NCI-H526 (cell line): ENCODE measurements at regions not wholly inside any gene's neighbourhood (a gene's known extent, or its start where the extent isn't known, plus 50 kb on each side); places are given as distances from the start of the nearest gene placed in this dataset.

ENCODE experiments used
- DNase-seq, 2 experiments: peaks; one replicate each; lab custom pipeline; 2025; lab: John Stamatoyannopoulos, UW

GRCh38 chr22:49111085-49111484, 716.6 kb downstream of the BRD1 start:
- DNase-seq = no peak

DNA sequence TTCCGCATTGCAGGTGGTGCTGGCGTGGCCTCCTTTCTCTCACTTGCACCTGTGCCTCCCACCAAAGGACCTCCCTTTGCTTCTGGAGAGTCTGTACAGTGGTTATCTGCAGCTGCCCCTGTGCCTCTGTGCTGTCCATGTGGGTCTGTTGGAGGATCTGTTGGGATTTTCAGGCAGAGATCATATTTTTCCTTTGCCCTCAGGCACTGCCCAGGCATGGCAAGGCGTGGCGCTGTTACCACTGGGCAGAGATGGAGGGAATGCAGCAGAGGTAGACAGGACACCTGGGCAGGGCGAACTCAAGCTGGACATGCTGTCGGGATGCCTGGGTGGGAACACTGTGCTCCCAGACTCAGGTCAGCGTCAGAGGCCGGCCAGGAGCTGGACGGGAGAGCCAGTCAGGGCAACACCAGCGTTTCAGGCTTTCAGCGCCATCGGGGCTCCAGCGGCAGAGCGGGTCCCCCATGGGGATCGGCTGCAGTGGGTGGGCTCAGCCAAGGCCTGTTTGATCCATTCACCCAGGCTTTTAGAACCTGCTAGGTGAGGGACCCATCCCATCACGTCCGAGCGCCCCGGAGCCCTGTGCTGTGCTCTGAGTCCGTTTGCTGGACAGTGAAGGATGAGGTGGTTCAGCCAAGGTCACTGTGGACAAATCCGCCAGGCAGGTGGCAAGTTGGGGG, 718.9 kb downstream of the BRD1 start:
- DNase-seq = no peak

- no peak for DNase-seq
Observed at GRCh38 chr22:49107961-49108530, 719.6 kb downstream of the BRD1 start.

DNA sequence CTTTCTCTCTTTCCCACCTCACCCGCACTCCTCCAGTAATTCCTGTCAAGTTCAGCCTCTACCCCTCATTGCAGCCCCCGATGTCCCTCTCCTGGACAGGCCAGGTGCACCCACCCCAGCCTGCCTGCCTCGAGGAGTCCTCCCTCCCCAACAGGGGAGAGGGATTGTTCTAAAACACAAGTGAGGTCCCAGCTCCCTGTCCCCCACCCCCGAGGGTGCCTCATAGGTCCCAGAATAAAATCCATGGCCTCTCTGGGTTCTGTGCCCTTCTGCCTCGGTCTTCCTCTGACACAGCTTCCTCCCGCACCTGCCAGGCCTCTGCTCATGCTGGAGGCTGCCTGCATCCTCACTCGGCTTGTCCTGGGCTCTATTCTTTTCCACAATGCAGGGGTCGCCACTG, 720.1 kb downstream of the BRD1 start:
- DNase-seq = no peak

- no peak for DNase-seq
Observed at GRCh38 chr22:49106842-49107152, 720.9 kb downstream of the BRD1 start.

- no peak for DNase-seq
Observed at GRCh38 chr22:49106096-49106841, 721.4 kb downstream of the BRD1 start.

- DNase-seq = no peak
Observed at GRCh38 chr22:49104434-49104833, 723.2 kb downstream of the BRD1 start.

DNA sequence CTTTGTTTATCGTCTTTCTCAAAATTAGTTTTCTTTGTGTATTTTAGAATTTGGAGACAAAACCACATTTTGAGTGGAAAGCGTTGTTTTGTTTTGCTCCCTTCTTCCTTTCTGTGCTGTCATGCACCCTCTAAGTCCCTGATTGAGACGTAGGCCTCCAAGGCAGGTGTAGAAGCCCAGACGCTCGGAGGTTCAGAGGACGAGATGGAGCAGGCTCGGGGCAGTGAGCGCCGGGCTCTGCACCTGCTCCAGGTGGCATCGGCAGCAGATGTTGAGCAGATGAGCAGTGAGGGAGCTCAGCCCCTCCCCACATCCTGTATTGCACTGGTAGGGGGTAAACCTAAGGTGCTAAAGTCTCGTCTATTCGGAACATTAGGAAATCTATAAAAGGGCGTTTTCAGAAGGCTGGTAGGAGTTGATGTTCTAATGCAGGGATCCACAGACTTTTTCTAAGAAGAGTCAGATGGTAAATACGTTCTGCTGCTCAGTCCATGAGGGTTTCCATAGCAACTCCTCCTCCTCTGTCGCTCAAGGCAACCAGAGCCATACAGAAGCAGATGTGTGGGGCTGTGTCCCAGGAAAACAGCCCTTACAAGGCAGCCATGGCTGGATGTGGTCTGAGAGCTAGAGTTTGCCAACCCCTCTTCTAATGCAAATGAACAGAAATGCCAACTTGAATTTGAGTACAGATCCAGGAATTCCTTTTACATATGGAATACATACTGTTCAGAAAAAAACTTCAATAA, 724.2 kb downstream of the BRD1 start:
- DNase-seq = no peak

GRCh38 chr22:49102367-49102766, 725.3 kb downstream of the BRD1 start:
- no peak for DNase-seq

GRCh38 chr22:49101873-49102272, 725.8 kb downstream of the BRD1 start:
- no peak for DNase-seq

DNA sequence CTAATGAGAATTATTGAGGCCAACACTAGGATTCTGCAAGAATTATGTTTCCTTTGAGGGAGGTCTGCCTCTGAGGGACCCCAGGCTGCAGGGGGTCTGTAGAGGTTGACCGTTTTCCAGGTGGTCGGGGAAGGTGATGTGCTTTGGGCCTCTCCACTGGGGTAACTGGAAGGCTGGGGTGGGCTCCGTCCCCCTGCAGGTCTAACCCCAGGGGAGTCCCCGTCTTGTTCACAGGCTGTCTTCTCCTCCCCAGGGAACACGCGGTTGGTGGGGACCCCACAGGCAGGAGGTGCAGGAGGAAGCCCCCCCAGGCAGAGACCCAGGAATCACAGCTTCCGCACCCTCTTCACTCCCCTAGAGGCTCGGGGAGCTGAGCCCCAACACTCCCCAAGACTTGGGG, 726.4 kb downstream of the BRD1 start:
- no peak for DNase-seq

DNA sequence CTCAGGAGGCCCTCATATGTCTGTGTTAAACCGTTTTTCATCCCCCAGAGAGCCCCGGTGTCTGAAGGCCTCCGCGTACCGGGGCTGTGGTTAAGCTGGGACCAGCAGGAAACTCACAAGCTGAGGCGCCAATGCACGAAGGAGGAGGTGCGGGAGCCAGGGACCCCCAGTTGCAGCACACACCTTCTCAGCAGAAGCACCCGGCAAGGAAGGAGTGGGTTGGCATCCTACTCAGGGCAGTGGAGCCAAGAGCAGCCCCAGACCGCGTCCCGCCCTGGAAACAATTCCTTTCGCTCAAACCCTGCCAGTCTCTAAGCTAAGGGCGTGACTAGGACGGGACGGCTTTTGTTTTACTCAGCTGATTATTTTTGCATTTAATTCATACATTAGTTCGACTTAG, 726.9 kb downstream of the BRD1 start:
- no peak for DNase-seq

DNA sequence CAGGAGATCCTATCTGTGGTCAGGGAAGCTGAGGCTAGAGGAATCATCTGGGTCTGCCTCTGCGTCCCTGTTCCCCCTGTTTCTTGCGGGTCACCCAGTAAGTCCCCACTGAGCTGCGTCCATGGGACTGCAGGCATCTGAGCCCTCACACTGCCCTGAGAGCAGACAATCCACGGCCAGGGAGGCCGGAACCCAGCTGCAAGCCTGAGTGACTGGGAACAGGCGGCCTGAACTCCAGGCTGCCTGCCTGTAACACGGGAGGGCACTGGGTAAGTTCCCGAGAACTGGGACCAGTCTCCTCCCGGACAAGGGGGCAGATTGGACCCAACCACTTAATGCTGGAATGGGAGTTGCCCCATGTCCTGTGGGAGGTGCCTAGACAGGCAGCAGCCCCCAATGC, 727.4 kb downstream of the BRD1 start:
- DNase-seq = no peak

DNA sequence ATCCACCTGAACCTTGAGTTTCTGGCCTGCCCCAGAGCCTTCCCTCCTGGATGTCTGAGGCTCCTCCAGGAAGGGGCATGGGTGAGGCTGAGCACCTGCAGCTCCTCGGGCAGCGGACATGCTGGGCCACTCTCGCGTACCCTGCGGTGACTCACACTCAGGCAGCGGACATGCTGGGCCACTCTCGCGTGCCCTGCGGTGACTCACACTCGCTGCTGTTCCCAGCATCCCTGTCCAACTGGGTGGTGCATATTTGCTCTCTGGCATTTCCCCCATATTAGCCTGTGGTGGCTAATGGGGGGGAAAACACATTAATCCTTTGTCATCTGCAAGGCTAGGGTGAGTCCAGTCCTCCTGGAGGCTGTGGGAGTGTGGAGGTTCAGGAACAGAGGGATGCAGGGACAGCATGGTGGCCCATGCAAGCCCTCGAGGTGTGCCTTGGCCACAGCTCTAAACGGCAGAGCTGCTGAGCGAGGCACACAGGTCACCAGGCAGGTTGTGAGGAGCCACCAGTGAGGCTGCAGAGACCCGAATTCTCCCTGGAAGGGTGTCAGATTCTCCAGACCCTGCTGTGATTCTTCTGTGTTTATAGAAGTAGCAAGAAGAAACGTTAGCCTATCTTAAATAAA, 728.1 kb downstream of the BRD1 start:
- DNase-seq = no peak

DNA sequence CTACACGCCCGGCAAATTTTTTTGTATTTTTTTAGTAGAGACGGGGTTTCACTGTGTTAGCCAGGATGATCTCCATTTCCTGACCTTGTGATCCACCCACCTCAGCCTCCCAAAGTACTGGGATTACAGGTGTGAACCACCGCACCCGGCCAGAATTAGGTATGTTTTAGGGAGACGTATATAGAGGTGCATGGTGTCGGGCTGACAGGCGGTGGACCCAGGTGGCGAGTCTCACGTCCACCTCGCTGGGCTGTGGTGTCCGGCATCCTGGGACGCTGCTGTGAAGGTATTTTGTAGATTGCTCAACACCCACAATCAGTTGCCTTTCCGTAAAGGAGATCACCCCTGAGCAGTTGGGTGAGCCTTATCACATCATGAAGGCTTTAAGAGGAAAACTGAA, 728.6 kb downstream of the BRD1 start:
- DNase-seq = no peak

- no peak for DNase-seq
Observed at GRCh38 chr22:49097966-49098365, 729.7 kb downstream of the BRD1 start.

DNA sequence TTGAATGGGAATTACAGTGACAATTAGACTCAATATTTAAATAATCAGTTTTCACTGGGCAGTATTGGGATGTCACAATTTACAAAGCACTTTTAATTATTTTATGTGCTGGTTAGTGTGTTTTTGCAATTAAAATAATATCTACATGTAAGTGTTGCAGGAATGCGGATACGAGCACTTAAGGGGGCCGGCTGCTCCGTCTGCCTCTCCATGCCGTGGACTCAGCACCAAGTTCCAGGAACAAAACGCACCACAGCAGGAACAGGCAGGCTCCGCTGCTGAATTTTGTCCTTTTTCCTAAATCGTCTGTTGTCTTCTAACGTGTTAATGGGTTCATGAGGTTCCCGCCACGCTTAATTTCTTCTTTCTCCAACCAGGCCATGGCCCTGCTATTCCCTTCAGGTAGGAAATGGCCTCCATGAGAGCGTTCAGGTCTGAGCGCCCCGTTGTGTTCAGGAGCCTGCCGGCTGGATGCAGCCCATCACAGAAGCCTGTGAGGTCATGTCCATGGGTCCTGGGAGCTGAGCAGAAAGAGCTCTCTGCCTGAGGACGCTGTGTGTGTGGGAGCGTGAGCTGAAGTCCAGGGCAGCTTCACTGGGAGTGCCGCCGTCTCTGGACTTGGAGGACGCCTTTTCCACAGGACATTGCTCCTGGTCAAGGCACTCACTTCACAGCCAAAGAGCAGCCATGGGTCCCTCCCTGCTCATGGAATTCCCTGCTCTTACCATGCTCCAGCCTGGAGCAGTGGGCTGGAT, 730.3 kb downstream of the BRD1 start:
- no peak for DNase-seq

DNA sequence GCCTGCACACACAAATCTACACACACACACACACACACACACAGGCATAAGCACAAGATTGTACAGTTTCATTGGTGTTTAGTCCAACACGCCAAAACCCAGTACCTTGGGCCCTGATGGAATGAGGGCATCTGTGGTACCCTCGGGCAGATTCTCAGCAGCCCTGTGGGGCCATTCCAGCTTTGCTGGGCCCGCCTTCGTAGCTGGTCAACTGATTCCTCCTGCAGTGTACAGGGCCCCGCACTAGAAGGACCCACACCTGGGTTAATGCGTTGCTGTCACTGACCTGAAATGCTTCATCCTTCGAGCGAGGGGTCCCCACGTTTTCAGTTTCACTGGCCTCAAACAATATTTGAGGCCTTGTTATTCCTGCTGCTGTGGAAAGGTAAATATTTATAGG, 731.2 kb downstream of the BRD1 start:
- no peak for DNase-seq

DNA sequence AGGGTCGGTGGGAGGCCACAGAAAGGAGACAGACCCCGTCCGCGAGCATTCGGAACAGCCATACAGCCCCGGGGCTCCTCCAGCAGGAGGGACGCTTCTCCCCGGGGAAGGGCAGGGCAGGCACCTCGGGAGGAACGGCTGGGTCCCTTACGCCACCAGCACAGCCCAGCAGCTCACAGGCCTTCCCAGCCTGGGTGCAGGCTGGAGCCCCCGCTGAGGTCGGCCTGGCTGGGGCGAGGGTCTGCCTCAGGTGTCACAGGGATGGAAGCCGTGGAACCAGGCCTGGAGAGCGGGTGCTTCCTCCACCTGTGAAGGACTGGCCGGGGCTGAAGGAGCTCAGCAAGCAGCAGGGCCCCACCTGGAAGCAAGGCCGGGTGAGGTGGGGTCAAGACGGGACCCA, 732.3 kb downstream of the BRD1 start:
- no peak for DNase-seq

DNA sequence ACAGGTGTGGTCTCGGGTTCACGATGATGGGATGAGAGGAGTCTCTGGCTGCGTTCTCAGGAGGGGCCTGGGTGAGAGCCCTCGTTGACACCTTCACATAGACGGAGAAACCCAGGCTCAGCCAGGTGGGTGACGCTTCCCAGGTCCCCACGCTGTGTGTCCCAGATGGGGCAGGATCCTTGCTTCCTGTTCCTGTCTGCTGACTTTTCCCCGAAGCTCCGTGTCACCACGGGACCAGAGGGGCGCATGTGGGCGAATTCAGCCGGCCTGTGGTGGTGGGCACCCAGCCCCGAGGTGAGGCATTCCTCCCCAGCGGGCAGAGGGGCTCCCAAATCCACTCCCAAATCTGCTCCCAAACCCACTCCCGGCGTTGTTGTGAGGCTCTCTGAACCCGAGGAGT, 732.8 kb downstream of the BRD1 start:
- no peak for DNase-seq

DNA sequence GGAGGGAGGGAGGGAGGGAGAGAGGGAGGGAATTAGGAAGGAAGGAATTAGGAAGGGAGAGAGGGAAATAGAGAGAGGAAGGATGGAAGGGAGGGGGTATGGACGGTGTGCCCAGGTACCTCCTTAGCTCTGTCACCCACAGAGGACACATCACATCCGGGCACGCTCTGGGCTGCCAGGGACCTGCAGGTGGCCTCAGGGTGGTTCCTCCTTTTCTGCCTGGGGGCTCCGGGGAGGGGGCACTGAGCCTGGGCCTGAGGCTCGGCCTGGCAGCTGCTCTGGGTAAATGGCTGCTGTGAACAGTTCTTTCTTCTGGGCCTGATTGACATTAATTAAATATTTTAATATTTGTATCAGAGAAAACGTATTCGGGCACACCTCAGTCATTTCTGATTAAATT, 733.5 kb downstream of the BRD1 start:
- DNase-seq = no peak
